ENCODE measurements at regions not wholly inside any gene's neighbourhood (a gene's known extent, or its start where the extent isn't known, plus 50 kb on each side); places are given as distances from the start of the nearest gene placed in this dataset.

DNA sequence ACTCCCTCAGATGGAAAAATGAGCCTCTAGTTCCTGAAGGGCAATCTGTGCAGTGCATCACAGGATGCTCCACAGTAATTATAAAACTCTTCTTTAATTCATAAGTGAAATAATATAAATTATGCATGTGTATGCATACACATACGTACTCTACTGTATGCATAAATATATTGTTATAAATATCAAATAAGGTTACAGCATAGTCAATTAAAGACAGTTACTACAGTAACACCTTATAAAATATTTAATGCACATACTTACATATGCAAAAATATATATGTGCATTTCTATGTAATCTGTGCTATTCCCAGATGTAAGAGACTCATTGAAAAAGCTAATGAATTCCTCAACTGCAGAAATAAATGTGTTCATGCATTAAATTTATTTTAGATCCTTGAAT lies 1515.1 kb downstream of the CDH11 start:
- no peak for TF ChIP-seq RAD21 (IDR thresholded peaks at IDR 0.05; ENCODE audit: low read depth)
- TF ChIP-seq EP300 (IDR thresholded peaks at IDR 0.05; ENCODE audit: borderline replicate concordance) = no peak
- TF ChIP-seq, protein P1, sequence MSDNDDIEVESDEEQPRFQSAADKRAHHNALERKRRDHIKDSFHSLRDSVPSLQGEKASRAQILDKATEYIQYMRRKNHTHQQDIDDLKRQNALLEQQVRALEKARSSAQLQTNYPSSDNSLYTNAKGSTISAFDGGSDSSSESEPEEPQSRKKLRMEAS (IDR thresholded peaks at IDR 0.05) = no peak
- TF ChIP-seq FOXM1 (IDR thresholded peaks at IDR 0.05; ENCODE audit: borderline replicate concordance, low read depth) = no peak
- TF ChIP-seq, protein P2, sequence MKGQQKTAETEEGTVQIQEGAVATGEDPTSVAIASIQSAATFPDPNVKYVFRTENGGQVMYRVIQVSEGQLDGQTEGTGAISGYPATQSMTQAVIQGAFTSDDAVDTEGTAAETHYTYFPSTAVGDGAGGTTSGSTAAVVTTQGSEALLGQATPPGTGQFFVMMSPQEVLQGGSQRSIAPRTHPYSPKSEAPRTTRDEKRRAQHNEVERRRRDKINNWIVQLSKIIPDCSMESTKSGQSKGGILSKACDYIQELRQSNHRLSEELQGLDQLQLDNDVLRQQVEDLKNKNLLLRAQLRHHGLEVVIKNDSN (IDR thresholded peaks at IDR 0.05) = no peak
- no peak for TF ChIP-seq EGR1 (IDR thresholded peaks at IDR 0.05)
- no peak for TF ChIP-seq CREB1 (IDR thresholded peaks at IDR 0.05; ENCODE audit: low read depth)
- TF ChIP-seq, protein P3, sequence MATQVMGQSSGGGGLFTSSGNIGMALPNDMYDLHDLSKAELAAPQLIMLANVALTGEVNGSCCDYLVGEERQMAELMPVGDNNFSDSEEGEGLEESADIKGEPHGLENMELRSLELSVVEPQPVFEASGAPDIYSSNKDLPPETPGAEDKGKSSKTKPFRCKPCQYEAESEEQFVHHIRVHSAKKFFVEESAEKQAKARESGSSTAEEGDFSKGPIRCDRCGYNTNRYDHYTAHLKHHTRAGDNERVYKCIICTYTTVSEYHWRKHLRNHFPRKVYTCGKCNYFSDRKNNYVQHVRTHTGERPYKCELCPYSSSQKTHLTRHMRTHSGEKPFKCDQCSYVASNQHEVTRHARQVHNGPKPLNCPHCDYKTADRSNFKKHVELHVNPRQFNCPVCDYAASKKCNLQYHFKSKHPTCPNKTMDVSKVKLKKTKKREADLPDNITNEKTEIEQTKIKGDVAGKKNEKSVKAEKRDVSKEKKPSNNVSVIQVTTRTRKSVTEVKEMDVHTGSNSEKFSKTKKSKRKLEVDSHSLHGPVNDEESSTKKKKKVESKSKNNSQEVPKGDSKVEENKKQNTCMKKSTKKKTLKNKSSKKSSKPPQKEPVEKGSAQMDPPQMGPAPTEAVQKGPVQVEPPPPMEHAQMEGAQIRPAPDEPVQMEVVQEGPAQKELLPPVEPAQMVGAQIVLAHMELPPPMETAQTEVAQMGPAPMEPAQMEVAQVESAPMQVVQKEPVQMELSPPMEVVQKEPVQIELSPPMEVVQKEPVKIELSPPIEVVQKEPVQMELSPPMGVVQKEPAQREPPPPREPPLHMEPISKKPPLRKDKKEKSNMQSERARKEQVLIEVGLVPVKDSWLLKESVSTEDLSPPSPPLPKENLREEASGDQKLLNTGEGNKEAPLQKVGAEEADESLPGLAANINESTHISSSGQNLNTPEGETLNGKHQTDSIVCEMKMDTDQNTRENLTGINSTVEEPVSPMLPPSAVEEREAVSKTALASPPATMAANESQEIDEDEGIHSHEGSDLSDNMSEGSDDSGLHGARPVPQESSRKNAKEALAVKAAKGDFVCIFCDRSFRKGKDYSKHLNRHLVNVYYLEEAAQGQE (IDR thresholded peaks at IDR 0.05; ENCODE audit: low read depth) = no peak
- no peak for TF ChIP-seq TCF12 (IDR thresholded peaks at IDR 0.05; ENCODE audit: low read depth)
- TF ChIP-seq CEBPB (IDR thresholded peaks at IDR 0.05) = no peak
- no peak for TF ChIP-seq ZBTB7A (IDR thresholded peaks at IDR 0.05; ENCODE audit: low read depth)
- TF ChIP-seq YY1 (IDR thresholded peaks at IDR 0.05; ENCODE audit: low read depth) = no peak
